ENCODE measurements at regions not wholly inside any gene's neighbourhood (a gene's known extent, or its start where the extent isn't known, plus 50 kb on each side); places are given as distances from the start of the nearest gene placed in this dataset.
"Not testable (repeated sequence)": the region's sequence is repeated elsewhere in the genome, so short reads cannot be mapped to it uniquely, and the experiment has no call there.

DNA sequence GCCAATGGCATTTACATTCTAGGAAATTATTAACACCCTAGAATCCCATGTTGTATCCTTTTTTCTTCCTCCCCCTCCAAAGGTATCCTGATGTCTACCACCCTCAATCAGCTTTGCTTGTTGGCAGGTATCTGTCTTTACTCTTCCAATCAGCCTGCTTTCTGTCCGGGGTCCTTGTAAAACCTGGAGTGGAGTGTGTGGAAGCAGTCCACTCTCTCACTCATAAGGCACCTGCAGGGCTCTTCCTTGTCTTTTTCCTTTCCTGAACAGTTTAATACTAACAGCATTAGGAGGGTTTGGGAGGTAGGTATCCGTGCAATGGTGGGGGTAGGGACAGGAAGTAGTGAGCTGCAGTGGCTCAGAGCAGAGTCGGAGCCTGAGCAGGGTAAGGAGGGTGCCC, 193.4 kb downstream of the BARX2 start (continued):
- TF ChIP-seq ZNF274 (IDR thresholded peaks at IDR 0.05; ENCODE audit: low read depth, low read length) = no peak
- no peak for TF ChIP-seq ZBTB33 (IDR thresholded peaks at IDR 0.05; ENCODE audit: extremely low read depth, insufficient replicate concordance, low read length)

GRCh38 chr11:129572667-129573066, 197.0 kb downstream of the BARX2 start:
- DNase-seq (ENCODE audit: low read depth, low spot score); H4K20me1 ChIP-seq (ENCODE audit: insufficient read depth); H3K4me2 ChIP-seq (ENCODE audit: low read length); H3K4me3 ChIP-seq (replicated peaks in 1 of 2; ENCODE audit: low read depth in 1 of 2, low read length in 2 of 2); H3K27me3 ChIP-seq (ENCODE audit: insufficient read depth, low read length); H3K9me2 ChIP-seq (ENCODE audit: insufficient read depth); H3K27ac ChIP-seq (ENCODE audit: low read depth, low read length); intact Hi-C loops (cut with micrococcal nuclease); H3K9ac ChIP-seq (ENCODE audit: low read length); CTCF ChIA-PET; H3K79me2 ChIP-seq (ENCODE audit: insufficient read depth, low read length); POLR2A ChIA-PET; H3K9me3 ChIP-seq (ENCODE audit: control insufficient read depth in 1 of 2, insufficient read depth in 1 of 2, low read depth in 1 of 2, low read length in 2 of 2); RAD21 ChIA-PET (ENCODE audit: low non-redundant PET in 1 of 2, low total read pairs in 2 of 2, uncharacterized antibody in 2 of 2, unreplicated experiment in 2 of 2); H2AFZ ChIP-seq (ENCODE audit: low read depth, low read length, poor library complexity, severe bottlenecking); BruUV-seq (replicated peaks); ATAC-seq; H3K36me3 ChIP-seq (ENCODE audit: control insufficient read depth in 1 of 2, insufficient read depth in 2 of 2, low read length in 2 of 2); H3K4me1 ChIP-seq (ENCODE audit: control insufficient read depth in 1 of 2, insufficient read depth in 2 of 2, low read length in 2 of 2): not testable (repeated sequence)
- 0 out of 6 replicates have a peak, but pooled peaks of 1 of the 3 experiments have one; percentile 9 for TF ChIP-seq CTCF (IDR thresholded peaks at IDR 0.05 in 2 of 3, conservative IDR thresholded peaks at IDR 0.05 in 1 of 3; ENCODE audit: borderline replicate concordance in 1 of 3, insufficient read depth in 1 of 3, low read depth in 2 of 3, low read length in 2 of 3)

Data from HCT116 (cell line).